ENCODE measurements at regions not wholly inside any gene's neighbourhood (a gene's known extent, or its start where the extent isn't known, plus 50 kb on each side); places are given as distances from the start of the nearest gene placed in this dataset.
"Not testable (repeated sequence)": the region's sequence is repeated elsewhere in the genome, so short reads cannot be mapped to it uniquely, and the experiment has no call there.

DNA sequence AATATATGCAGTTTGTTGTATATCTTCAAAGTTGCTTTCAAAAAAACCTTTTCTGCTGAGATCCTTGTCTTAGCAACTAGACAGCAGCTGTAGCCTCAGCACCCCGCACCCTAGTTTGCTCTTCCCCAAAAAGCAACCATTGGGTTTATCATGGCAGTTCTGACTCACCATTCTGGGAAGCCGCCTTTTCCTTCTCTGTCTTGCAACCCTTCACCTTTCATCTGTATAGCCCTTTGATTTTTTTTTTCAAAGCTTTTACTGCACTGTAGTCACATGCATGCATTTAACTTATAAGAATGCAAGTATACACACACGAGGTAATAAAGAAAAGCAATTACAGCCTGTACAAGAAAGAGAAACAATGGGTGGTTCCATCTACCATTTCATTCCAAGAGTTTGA, 65.1 kb upstream of the THBS1 start:
- TF ChIP-seq CTCF (IDR thresholded peaks at IDR 0.05; ENCODE audit: low read depth, low read length): no peak
- DNase-seq (ENCODE audit: low read depth in 2 of 2): no peak

DNA sequence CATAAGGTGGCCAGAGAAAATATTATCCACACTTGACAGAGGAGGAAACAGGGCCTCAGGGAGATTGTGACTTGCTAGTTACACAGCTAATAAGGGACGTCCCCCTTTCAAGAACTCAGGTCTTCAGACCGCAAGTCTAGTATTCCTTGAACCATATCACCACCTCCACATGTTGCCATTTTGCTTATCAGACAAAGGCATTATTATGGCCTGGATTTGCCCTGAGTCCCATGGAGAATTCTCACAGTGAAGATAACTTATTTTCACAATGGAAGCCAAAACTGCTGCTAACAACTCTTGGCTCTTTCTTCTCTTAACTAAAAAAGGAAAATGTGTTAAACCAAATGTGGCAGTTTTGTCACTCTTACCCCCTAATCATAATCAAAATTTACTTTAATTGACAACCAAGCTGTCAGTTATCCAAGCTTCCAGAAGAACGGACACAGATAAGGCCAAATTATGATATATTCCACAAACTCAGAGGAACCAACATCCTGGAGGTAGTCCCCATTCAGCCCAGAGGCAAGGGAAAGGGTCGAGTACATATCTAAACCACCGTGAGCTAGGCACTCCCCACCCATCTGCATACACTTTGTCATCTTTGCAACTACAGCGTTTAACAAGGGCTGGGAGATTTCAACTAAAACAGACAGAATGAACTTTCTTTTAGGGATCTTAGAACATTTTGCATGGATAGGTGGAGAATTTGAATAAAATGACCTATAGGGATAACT, 63.6 kb upstream of the THBS1 start:
- H3K4me3 ChIP-seq (replicated peaks in 1 of 2; ENCODE audit: low read depth in 2 of 2, low read length in 2 of 2): no peak overlapping the region
- TF ChIP-seq CTCF (IDR thresholded peaks at IDR 0.05; ENCODE audit: low read depth, low read length): no peak
- no peak for DNase-seq (ENCODE audit: low read depth in 2 of 2)

More for the DNA sequence above, 65.1 kb upstream of the THBS1 start:
- no peak overlapping the region for H3K4me3 ChIP-seq (replicated peaks in 1 of 2; ENCODE audit: low read depth in 2 of 2, low read length in 2 of 2)

DNA sequence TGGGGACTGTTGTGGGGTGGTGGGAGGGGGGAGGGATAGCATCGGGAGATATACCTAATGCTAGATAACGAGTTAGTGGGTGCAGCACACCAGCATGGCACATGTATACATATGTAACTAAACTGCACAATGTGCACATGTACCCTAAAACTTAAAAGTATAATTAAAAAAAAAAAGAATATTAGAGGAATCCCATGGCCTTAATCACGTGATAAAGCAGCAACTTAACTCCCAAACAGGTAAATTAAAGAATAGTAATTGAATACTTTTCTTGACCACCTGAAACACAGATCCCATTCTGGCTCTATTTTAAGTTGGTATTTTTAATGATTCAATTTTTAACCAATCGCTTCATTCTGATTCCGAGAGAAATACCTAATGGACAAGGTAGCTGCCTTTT, 56.9 kb upstream of the THBS1 start:
- DNase-seq (ENCODE audit: low read depth in 2 of 2): not testable (repeated sequence)

GRCh38 chr15:39529457-39529856, 51.4 kb upstream of the THBS1 start:
- H3K4me3 ChIP-seq (replicated peaks in 1 of 2; ENCODE audit: low read depth in 2 of 2, low read length in 2 of 2): no peak overlapping the region
- no peak for TF ChIP-seq CTCF (IDR thresholded peaks at IDR 0.05; ENCODE audit: low read depth, low read length)
- no peak for DNase-seq (ENCODE audit: low read depth in 2 of 2)

More for the DNA sequence above, 56.9 kb upstream of the THBS1 start:
- not testable (repeated sequence) for H3K4me3 ChIP-seq (replicated peaks in 1 of 2; ENCODE audit: low read depth in 2 of 2, low read length in 2 of 2)

- peak in 1 of 2 donors; percentile 47 for DNase-seq (ENCODE audit: low read depth in 2 of 2)
- H3K4me3 ChIP-seq (replicated peaks in 1 of 2; ENCODE audit: low read depth in 2 of 2, low read length in 2 of 2): no peak overlapping the region
- no peak for TF ChIP-seq CTCF (IDR thresholded peaks at IDR 0.05; ENCODE audit: low read depth, low read length)
Measured at GRCh38 chr15:39530480-39531342, 50.2 kb upstream of the THBS1 start.

Measured in cardiac fibroblast (primary cell).